ENCODE measurements at regions not wholly inside any gene's neighbourhood (a gene's known extent, or its start where the extent isn't known, plus 50 kb on each side); places are given as distances from the start of the nearest gene placed in this dataset.
"Not testable (repeated sequence)": the region's sequence is repeated elsewhere in the genome, so short reads cannot be mapped to it uniquely, and the experiment has no call there.

DNA sequence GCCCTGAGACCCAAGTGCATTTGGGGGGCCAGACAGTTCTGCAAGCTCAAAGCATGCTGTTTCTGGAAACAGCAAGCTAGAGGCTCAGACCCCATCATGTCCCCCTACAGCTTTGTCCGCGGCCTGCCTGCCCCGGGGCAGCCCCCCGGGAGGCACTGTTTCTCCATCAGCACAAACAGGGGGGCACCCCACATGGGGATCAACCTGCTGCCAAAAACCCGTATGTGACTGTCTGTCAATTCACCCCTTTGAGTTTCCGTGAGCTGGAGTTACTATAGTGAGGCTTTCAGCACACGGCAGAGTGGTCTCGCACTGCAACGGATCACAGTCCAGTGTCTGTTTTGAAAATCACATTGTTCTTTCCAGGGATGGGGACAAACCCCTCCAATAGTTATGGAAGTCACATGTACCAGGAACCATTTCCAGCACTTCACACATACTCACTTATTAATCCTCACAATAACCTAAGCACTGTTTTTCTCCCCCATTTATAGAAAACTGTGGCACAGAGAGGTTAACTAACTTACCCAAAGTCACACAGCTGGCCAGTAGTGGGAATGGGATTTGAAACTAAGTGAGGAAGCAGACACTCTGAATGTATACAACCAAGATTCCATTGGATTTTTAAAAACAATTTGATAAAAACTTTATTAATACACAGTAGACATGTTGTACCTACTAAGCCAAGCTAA, 269.0 kb downstream of the C16orf95 start:
- TF ChIP-seq, protein P1, sequence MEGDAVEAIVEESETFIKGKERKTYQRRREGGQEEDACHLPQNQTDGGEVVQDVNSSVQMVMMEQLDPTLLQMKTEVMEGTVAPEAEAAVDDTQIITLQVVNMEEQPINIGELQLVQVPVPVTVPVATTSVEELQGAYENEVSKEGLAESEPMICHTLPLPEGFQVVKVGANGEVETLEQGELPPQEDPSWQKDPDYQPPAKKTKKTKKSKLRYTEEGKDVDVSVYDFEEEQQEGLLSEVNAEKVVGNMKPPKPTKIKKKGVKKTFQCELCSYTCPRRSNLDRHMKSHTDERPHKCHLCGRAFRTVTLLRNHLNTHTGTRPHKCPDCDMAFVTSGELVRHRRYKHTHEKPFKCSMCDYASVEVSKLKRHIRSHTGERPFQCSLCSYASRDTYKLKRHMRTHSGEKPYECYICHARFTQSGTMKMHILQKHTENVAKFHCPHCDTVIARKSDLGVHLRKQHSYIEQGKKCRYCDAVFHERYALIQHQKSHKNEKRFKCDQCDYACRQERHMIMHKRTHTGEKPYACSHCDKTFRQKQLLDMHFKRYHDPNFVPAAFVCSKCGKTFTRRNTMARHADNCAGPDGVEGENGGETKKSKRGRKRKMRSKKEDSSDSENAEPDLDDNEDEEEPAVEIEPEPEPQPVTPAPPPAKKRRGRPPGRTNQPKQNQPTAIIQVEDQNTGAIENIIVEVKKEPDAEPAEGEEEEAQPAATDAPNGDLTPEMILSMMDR (conservative IDR thresholded peaks at IDR 0.05) = no peak
- no peaks in the 10 kb centered on the region for H3K27me3 ChIP-seq (ENCODE audit: control insufficient read depth, insufficient read depth, low read length, poor library complexity, severe bottlenecking)
- peaks cover 15% of the 10 kb centered on the region for H3K4me1 ChIP-seq (ENCODE audit: control insufficient read depth, insufficient read depth, low read length)
- H3K9ac ChIP-seq (ENCODE audit: extremely low read depth, low read length, poor library complexity, severe bottlenecking) = no peak overlapping the region
- no peaks in the 10 kb centered on the region for H3K9me3 ChIP-seq (ENCODE audit: control insufficient read depth, low read length)
- Mint-ChIP-seq H3K27me3 (ENCODE audit: insufficient read depth) (peaks cover 37% of the 10 kb centered on the region), H3K27ac (no peak overlapping the region), H3K9me3 (peaks cover 2% of the 10 kb centered on the region), H3K36me3 (ENCODE audit: low read depth) (no peaks in the 10 kb centered on the region), H3K4me3 (no peak overlapping the region), H3K4me1 (peaks cover 40% of the 10 kb centered on the region)
- DNase-seq = peak; percentile 38
- no peak overlapping the region for H3K4me3 ChIP-seq (ENCODE audit: low read length)
- no peak overlapping the region for H3K27ac ChIP-seq (ENCODE audit: low read depth, low read length)
- WGBS, 2 experiments (ENCODE audit: insufficient coverage in 1 of 2, insufficient read length in 1 of 2) = 88 to 95% methylated on average over 9 of the region's 9 CpGs
- H3K36me3 ChIP-seq (ENCODE audit: control insufficient read depth, insufficient read depth, low read length) = no peaks in the 10 kb centered on the region

DNA sequence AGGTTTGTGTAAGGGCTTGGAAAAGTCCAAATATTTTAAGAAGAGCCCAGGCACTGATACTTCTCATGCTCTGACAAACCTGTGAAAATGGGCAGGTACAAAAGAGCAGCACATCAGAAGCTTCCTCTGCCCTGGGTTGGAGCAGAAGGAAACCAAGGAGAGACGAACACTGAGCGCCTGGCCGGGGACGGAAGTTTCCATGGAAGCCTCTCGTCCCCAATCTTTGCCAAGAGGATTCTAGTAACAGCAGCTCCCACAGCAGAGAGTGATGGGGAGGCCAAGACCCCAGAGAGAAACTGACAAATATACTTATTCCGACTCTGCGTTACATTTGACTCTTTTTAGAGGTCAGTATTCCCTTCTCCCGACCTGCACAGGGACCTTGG, 268.5 kb downstream of the C16orf95 start:
- H3K4me3 ChIP-seq (ENCODE audit: low read length) = no peak overlapping the region
- TF ChIP-seq, protein P1 (conservative IDR thresholded peaks at IDR 0.05) = no peak
- peak; percentile 32 for DNase-seq
- H3K36me3 Mint-ChIP-seq (ENCODE audit: low read depth) = no peaks in the 10 kb centered on the region
- H3K4me1 Mint-ChIP-seq = peaks cover 36% of the 10 kb centered on the region
- 88 to 94% methylated on average over 6 to 8 of the region's 8 CpGs for WGBS, 2 experiments (ENCODE audit: insufficient coverage in 1 of 2, insufficient read length in 1 of 2)
- peaks cover 15% of the 10 kb centered on the region for H3K4me1 ChIP-seq (ENCODE audit: control insufficient read depth, insufficient read depth, low read length)
- H3K27me3 Mint-ChIP-seq (ENCODE audit: insufficient read depth) = peaks cover 35% of the 10 kb centered on the region
- H3K27me3 ChIP-seq (ENCODE audit: control insufficient read depth, insufficient read depth, low read length, poor library complexity, severe bottlenecking) = no peaks in the 10 kb centered on the region
- peaks cover 5% of the 10 kb centered on the region for H3K9me3 Mint-ChIP-seq
- peaks cover 5% of the 10 kb centered on the region for H3K9me3 ChIP-seq (ENCODE audit: control insufficient read depth, low read length)
- no peak overlapping the region for H3K27ac ChIP-seq (ENCODE audit: low read depth, low read length)
- H3K36me3 ChIP-seq (ENCODE audit: control insufficient read depth, insufficient read depth, low read length) = no peaks in the 10 kb centered on the region
- H3K9ac ChIP-seq (ENCODE audit: extremely low read depth, low read length, poor library complexity, severe bottlenecking) = no peak overlapping the region
- H3K27ac Mint-ChIP-seq = no peak overlapping the region
- no peak overlapping the region for H3K4me3 Mint-ChIP-seq

DNA sequence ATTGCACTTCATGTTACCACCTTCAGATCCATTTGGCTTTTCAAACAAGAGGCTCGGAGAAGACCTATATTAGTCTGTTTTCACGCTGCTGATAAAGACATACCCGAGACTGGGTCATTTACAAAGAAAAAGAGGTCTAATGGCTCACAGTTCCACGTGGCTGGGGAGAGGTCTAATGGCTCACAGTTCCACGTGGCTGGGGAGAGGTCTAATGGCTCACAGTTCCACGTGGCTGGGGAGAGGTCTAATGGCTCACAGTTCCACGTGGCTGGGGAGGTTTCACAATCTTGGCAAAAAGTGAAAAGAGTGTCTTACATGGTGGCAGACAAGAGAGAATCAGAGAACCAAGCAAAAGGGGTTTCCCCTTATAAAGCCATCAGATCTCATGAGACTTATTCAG, 268.0 kb downstream of the C16orf95 start:
- 81 to 87% methylated on average over 3 to 7 of the region's 7 CpGs for WGBS, 2 experiments (ENCODE audit: insufficient coverage in 1 of 2, insufficient read length in 1 of 2)
- H3K9me3 Mint-ChIP-seq = peaks cover 10% of the 10 kb centered on the region
- H3K36me3 ChIP-seq (ENCODE audit: control insufficient read depth, insufficient read depth, low read length); DNase-seq; H3K4me3 ChIP-seq (ENCODE audit: low read length); H3K27ac Mint-ChIP-seq; H3K27ac ChIP-seq (ENCODE audit: low read depth, low read length); H3K9me3 ChIP-seq (ENCODE audit: control insufficient read depth, low read length); H3K9ac ChIP-seq (ENCODE audit: extremely low read depth, low read length, poor library complexity, severe bottlenecking); H3K27me3 ChIP-seq (ENCODE audit: control insufficient read depth, insufficient read depth, low read length, poor library complexity, severe bottlenecking); H3K36me3 Mint-ChIP-seq (ENCODE audit: low read depth); H3K4me3 Mint-ChIP-seq: not testable (repeated sequence)
- peaks cover 31% of the 10 kb centered on the region for H3K4me1 Mint-ChIP-seq
- H3K4me1 ChIP-seq (ENCODE audit: control insufficient read depth, insufficient read depth, low read length) = peaks cover 15% of the 10 kb centered on the region
- peaks cover 32% of the 10 kb centered on the region for H3K27me3 Mint-ChIP-seq (ENCODE audit: insufficient read depth)

DNA sequence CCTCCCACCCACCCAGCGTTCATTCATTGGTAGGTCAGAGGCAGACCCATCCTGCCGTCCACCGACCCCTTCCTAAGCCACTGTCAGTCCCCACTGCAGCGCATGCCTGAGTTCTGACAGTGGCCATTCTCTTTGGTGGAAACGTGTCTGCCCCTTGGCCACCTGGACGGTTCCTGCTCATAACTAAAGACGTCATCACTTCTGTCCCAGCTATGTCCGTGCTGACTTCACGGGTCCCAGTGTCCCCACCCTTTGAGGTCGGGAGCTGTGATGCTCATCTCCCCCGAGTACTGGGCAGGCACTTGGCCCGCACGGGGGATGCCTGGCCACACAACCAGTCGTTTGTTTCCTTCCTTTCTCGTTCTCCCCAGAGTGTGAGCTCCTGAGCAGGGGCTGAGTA, 267.1 kb downstream of the C16orf95 start:
- no peaks in the 10 kb centered on the region for H3K27me3 ChIP-seq (ENCODE audit: control insufficient read depth, insufficient read depth, low read length, poor library complexity, severe bottlenecking)
- H3K9ac ChIP-seq (ENCODE audit: extremely low read depth, low read length, poor library complexity, severe bottlenecking) = no peak overlapping the region
- Mint-ChIP-seq H3K27me3 (ENCODE audit: insufficient read depth) (peaks cover 37% of the 10 kb centered on the region), H3K4me1 (peaks cover 22% of the 10 kb centered on the region), H3K4me3 (no peak overlapping the region), H3K36me3 (ENCODE audit: low read depth) (no peaks in the 10 kb centered on the region), H3K27ac (no peak overlapping the region), H3K9me3 (peaks cover 15% of the 10 kb centered on the region)
- no peak overlapping the region for H3K27ac ChIP-seq (ENCODE audit: low read depth, low read length)
- H3K9me3 ChIP-seq (ENCODE audit: control insufficient read depth, low read length) = peaks cover 14% of the 10 kb centered on the region
- peaks cover 15% of the 10 kb centered on the region for H3K4me1 ChIP-seq (ENCODE audit: control insufficient read depth, insufficient read depth, low read length)
- H3K4me3 ChIP-seq (ENCODE audit: low read length) = no peak overlapping the region
- no peaks in the 10 kb centered on the region for H3K36me3 ChIP-seq (ENCODE audit: control insufficient read depth, insufficient read depth, low read length)
- WGBS, 2 experiments (ENCODE audit: insufficient coverage in 1 of 2, insufficient read length in 1 of 2) = 88 to 92% methylated on average over 12 to 15 of the region's 15 CpGs
- DNase-seq = no peak
- TF ChIP-seq, protein P1 (conservative IDR thresholded peaks at IDR 0.05) = no peak

Measured in endodermal cell (in vitro differentiated cells).